ENCODE measurements at regions not wholly inside any gene's neighbourhood (a gene's known extent, or its start where the extent isn't known, plus 50 kb on each side); places are given as distances from the start of the nearest gene placed in this dataset.
"Not testable (repeated sequence)": the region's sequence is repeated elsewhere in the genome, so short reads cannot be mapped to it uniquely, and the experiment has no call there.

- DNase-seq: no peak
These were observed 233.0 kb upstream of the KCNMB2 start for GRCh38 chr3:178302966-178303930.

DNA sequence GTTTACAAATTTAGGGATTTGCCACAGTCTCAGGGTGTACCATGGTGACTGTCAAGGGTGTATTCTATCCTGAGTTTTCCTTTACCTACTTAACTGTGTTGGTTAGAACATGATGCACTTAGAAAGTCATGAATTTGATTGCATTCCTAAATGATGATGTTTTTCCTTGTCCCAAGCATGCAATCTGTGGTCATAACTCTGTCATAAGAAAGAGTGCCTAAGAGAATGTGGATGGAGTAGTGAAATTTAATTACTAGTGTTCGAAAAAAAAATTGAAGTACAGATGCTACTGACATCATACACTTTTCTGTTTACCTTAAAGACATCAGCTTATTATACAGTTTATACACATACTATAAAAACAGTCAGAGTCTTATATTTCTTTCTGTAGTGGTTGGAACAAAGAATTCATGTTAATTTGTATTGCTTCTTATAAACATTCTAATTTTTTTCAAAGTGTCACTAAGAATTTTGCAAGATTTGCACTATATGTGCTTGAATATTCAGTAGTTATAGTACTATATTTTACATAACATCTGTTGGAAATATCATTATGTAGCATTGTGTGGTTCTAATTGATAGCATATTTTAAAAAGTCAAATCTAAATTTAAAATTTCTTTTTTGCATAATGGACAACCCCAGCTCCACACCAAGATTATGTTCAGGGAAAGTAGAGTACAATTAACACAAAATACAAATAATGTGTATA is 231.3 kb upstream of the KCNMB2 start:
- no peak for DNase-seq

- no peak for DNase-seq
These were observed 229.7 kb upstream of the KCNMB2 start for GRCh38 chr3:178306432-178307115.

GRCh38 chr3:178308771-178309170 is 227.5 kb upstream of the KCNMB2 start:
- DNase-seq: no peak

GRCh38 chr3:178310949-178311348 is 225.3 kb upstream of the KCNMB2 start:
- no peak for DNase-seq

GRCh38 chr3:178313716-178314115 is 222.5 kb upstream of the KCNMB2 start:
- no peak for DNase-seq

DNA sequence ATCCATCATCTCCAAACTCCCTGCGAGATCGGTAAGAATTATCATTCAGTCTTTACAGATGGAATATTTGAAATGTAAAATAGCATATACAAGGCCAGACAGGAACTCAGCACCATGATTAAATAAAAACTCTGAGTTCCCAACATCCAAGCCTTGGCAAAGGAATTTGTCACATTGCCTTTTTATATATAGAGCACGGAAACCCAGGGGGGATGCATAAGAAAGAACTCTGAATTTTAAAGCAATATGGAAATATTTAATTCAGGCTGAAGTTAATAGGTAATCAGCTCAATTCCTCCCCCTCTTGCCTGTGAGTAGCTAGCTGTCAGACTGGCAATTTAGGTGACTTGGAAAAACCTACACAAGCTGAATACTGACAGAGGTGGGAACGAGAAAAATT is 217.9 kb upstream of the KCNMB2 start:
- no peak for DNase-seq

DNA sequence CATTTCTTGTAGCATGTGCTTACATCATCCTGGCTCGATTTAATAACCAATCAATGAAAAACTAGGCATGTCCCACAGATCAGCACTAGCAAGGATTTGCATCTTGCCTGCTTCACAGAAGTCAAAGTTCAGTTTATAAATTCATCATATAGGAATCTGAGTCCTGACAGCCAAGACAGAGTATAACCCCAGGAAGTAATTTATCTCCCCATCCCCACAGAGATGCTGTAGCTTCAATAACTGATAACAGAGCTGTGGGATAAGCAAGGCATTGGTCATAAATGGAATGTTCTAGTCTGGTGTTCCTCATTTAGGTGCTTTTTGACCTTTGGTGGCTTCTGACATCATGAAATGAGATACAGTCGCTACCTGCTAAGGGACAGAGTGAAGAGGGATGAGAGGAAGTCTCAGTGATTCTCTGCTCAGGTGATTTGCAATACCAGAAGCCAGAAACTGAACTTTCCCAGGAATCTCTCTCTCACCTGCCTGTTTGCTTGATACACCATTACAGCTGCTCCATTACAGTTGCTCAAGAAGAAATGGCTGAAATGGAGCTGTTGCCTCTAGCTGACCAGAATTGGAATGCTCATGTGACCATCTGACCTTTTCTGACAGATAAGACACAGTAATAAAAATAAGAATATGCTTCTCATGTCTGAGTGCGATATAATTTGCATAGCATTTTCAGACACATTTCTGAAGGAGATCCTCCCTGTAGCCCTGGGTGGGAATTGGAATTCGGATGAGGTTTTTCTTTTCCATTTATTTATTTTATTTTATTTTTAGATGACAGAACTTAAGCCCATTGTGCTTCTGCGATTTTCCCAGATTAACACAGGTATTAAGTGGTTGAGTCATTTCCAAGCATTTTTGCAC is 217.1 kb upstream of the KCNMB2 start:
- no peak for DNase-seq

DNA sequence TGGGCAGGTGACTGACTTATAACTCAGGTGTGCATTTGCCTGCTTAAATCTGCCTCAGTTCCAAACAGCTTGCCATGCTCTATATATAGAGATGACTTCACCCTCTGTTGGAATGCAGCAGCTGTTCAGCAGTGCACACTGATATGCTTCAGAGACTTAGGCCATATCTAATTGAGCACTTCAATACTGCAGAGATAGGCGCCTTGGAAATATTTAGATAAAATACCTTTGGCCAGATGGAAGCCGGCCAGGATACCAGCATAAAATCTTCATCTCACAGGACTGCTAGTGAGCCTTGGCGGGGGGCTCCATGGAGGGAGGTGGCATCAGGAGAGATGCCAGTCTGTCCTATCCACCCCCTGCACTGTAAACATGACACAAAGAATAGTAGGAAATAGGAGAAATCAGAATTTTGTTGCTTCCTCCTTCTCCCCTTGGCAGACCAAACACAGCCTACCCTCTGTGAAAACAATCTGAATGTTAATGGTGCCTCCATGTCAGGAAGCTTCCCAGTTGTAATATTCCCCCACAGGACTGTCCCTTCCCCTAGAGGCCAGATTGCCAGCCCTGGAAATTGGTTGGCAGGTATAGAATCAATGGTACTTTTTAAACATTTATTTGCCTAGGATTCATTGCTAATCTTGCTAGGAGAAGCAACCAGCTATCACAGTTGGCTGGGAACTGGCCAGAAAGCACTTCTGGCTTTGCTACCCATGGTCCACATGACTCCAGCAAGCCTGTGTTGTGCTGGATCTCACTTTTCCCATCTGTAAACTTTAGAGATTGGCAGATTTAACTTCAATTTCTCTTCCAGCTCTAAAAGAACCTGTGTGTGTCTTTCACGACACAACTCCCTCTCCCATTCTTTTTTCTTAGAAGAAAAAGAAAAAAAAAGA is 215.5 kb upstream of the KCNMB2 start:
- DNase-seq: no peak

DNA sequence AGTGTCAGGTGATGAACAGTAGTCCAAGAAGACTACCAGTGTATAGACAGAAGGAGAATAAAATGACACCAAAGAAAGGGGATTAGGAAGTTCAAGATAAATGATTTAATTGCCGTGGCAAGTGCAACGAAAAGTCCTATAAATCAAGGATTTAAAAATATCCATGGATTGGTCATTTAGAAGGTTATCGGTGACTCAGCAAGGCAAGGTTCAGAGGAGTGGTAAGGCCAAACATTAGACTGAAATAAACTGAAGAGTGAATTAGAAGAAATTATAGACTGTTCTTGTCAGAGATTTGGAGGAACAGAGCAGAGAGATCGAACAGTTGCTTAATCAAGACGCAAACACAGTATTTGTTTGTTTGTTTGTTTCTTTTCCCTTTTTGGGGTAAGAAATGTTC is 211.9 kb upstream of the KCNMB2 start:
- DNase-seq: no peak

DNA sequence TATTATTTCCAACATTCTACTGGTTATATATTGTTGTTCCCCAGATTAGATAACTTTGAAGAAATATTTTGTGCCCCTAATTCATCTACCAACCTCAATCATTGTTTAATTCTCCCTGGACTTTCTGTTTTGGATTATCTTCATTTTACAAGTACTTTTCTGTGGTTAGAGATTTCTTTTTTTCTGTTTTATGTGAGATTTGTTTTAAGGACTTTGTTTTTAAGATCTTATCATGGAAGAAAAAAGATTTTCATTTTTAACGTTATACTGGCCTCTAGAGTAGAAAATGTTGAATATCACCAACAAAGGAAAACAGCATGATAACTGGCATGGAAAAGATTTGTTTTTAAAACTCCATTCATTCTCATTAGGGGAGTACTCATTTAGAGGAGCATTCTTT is 210.9 kb upstream of the KCNMB2 start:
- DNase-seq: no peak

- no peak for DNase-seq
These were observed 206.3 kb upstream of the KCNMB2 start for GRCh38 chr3:178329936-178330335.

GRCh38 chr3:178334239-178334638 is 202.0 kb upstream of the KCNMB2 start:
- DNase-seq: no peak

GRCh38 chr3:178336336-178336735 is 199.9 kb upstream of the KCNMB2 start:
- peak; percentile 26 for DNase-seq

- DNase-seq: no peak
These were observed 195.7 kb upstream of the KCNMB2 start for GRCh38 chr3:178340506-178340905.

DNA sequence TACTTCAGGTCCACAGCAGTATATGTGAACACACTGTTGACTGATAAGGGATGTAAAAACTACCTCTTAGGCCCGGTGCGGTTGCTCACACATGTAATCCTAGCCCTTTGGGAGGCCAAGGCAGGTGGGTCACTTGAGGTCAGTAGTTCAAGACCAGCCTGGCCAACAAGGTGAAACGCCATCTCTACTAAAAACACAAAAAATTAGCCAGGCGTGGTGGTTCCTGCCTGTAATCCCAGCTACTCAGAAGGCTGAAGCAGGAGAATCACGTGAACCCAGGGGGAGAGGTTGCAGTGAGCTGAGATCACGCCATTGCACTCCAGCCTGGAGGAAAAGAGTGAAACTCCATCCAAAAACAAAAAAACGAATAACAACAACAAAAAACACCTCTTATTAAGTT is 194.6 kb upstream of the KCNMB2 start:
- no peak for DNase-seq

DNA sequence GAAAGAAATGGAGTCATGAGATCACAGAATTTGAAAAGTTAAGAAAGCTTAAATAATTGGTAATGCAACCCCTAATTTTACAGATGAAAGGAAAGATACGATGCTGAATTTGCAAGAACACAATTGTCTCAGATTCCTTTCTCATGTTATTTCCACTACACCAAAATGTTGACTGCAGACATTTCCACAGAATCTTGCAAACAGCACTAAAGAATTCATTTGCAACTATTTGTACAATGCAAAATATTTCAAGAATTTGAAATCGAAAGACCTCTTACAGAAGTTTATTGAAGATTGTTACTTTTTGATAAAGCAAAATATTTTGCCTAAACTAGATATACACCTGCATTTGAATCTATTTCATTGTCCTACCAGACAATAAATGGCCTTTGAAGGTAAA is 194.1 kb upstream of the KCNMB2 start:
- no peak for DNase-seq

DNA sequence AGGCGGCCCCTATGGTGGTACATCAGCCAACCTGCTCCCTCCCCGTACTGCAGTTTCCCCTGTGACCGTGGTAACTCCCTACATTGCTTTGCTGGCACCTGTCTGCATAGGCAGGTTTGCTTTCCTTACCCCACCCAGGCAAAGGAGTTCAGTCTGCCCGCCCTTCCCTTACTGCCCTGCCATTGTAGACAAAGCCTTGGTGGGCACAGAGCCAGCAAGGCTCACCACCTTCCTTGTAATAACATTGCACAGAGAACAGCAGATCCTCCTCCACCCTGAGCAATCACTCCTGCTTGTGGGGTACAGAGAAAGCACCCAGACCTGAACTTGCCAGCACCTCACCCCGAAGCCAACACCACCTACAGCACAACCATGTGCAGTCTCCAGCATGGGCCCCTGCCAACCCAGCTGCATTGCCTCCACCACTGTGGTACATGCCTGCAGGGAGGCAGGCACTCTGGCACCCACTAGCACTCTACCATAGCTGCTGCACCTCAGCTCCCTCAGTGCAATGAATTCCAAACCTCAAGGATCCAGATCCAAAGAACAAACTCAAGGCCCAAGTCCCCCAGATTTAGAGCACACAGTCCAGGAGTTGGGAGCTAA is 192.7 kb upstream of the KCNMB2 start:
- DNase-seq: no peak

DNA sequence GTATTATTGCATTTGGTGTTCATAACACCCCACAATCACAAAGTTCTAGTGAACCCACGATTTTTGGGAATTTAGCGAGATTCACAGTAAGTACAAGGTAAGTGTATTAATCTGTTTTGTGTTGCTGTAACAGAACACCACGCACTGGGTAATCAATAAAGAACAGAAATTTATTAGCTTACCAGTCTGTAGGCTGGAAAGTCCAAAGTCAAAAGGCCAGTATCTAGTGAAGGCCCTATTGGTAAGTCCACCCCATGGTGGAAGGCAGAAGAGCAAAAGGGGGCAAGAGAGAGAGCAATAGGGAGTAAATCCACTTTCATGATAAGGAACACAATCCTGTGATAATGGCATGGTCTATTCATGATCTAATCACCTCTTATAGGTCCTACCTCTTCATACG is 190.3 kb upstream of the KCNMB2 start:
- no peak for DNase-seq

DNA sequence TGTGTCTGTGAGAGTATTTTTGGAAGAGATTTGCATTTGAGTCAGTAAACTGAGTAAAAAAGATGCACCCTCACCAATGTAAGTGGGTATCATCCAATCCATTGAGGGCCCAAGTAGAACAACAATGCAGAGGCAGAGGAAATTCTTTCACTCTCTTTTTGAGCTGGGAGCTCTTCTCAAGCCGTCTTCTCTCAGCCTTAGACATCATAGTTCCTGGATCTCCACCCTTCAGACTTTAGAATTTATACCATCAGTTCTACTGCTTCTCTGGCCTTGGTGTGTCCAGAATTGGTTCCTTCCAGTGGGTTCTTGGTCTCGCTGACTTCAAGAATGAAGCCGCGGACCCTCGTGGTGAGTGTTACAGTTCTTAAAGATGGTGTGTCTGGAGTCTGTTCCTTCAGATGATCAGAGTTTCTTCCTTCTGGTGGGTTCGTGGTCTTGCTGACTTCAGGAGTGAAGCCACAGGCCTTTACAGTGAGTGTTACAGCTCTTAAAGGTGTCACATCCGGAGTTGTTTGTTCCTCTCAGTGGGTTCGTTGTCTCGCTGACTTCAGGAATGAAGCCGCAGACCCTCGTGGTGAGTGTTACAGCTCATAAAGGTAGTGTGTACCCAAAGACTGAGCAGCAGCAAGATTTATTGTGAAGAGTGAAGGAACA is 187.5 kb upstream of the KCNMB2 start:
- not testable (repeated sequence) for DNase-seq

DNA sequence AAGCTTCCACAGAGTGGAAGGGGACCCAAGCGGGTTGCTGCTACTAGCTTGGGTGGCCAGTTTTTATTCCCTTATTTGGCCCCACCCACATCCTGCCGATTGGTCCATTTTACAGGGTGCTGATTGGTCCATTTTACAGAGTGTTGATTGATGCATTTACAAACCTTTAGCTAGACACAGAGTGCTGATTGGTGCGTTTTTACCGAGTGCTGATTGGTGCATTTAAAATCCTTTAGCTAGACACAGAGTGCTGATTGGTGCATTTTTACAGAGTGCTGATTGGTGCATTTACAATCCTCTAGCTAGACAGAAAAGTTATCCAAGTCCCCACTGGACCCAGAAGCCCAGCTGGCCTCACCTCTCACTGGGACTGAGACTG is 187.0 kb upstream of the KCNMB2 start:
- not testable (repeated sequence) for DNase-seq

Data from activated CD4-positive, alpha-beta T cell treated with anti-CD3 and anti-CD28 coated beads, Interleukin-2, amount 50 U/mL, for 16 hours (primary cell).